OCI-LY7 (cell line): ENCODE measurements at regions not wholly inside any gene's neighbourhood (a gene's known extent, or its start where the extent isn't known, plus 50 kb on each side); places are given as distances from the start of the nearest gene placed in this dataset.

Source experiments
- CTCF ChIP-seq: fragments of 200-600 bp; sonication (generic); conservative IDR thresholded peaks from 2 replicates; pipeline ENCODE4 v1.5.1; 2014; ENCODE audit warnings: mild to moderate bottlenecking, antibody characterized with exemption, low read length, moderate library complexity, mixed read lengths
- EZH2phosphoT487 ChIP-seq: fragments of 200-600 bp; sonication (generic); IDR thresholded peaks from 2 replicates; pipeline ENCODE4 v1.6.1; 2018; ENCODE audit warnings: low read depth, borderline replicate concordance, mild to moderate bottlenecking, mixed run types, antibody characterized with exemption, low read length, moderate library complexity, mixed read lengths

GRCh38 chr2:226087051-226087450 lies 687.5 kb downstream of the NYAP2 start:
- TF ChIP-seq CTCF (no peak), EZH2phosphoT487 (no peak)
